AG04449 (cell line): ENCODE measurements at regions not wholly inside any gene's neighbourhood (a gene's known extent, or its start where the extent isn't known, plus 50 kb on each side); places are given as distances from the start of the nearest gene placed in this dataset.

Experiments used
- CTCF ChIA-PET: fragments of 350-600 bp; formaldehyde crosslinking; extraction: SDS; loops from one replicate; lab custom pipeline; 2021; ENCODE audit warnings: antibody characterized with exemption; lab: Yijun Ruan, JAX
- POLR2A ChIA-PET: fragments of 400-600, 350-600 bp; formaldehyde crosslinking; extraction: SDS; loops from one replicate; lab custom pipeline; 2020; ENCODE audit warnings: antibody characterized with exemption, inconsistent platforms; lab: Yijun Ruan, JAX
- DNase-seq: peaks from one replicate; pipeline ENCODE4 v3.0.0-alpha.2; 2010; ENCODE audit warnings: low read depth, low spot score
- H3K4me3 ChIP-seq: 2 replicates; pipeline ENCODE4 v1.5.1; 2011; ENCODE audit warnings: low read depth, mild to moderate bottlenecking, control low read depth, low read length
- TF ChIP-seq, protein P1 (sequence below): IDR thresholded peaks from one replicate; pipeline ENCODE4 v1.5.1; 2011; ENCODE audit warnings: mild to moderate bottlenecking, moderate library complexity, low read length, control low read depth, inconsistent platforms; ENCODE audit not compliant: insufficient read depth; ENCODE audit errors: missing control alignments

DNA sequence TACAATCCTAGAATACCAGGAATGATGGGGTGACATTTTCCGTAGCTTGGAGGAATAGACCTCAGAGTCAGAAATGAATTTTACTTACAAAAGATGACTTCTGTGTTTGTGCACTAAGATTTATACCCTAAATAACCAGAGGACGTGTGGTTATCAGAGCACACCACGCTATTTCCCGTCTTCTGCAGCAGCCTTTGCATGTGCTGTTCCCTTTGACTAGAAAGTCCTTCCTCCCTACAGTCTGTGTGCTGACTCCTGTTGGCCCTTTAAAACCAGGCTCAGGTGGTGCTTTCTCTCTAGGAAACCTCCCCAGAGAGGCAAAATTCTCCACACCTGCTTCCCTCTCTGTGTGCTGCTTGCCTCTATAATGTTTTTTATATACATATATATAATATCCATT is 73.3 kb upstream of the SMNDC1 start:
- no peak for DNase-seq
- TF ChIP-seq, protein P1, sequence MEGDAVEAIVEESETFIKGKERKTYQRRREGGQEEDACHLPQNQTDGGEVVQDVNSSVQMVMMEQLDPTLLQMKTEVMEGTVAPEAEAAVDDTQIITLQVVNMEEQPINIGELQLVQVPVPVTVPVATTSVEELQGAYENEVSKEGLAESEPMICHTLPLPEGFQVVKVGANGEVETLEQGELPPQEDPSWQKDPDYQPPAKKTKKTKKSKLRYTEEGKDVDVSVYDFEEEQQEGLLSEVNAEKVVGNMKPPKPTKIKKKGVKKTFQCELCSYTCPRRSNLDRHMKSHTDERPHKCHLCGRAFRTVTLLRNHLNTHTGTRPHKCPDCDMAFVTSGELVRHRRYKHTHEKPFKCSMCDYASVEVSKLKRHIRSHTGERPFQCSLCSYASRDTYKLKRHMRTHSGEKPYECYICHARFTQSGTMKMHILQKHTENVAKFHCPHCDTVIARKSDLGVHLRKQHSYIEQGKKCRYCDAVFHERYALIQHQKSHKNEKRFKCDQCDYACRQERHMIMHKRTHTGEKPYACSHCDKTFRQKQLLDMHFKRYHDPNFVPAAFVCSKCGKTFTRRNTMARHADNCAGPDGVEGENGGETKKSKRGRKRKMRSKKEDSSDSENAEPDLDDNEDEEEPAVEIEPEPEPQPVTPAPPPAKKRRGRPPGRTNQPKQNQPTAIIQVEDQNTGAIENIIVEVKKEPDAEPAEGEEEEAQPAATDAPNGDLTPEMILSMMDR = no peak
- POLR2A ChIA-PET = no interaction called here
- CTCF ChIA-PET = no interaction called here
- H3K4me3 ChIP-seq = no peak overlapping the region

DNA sequence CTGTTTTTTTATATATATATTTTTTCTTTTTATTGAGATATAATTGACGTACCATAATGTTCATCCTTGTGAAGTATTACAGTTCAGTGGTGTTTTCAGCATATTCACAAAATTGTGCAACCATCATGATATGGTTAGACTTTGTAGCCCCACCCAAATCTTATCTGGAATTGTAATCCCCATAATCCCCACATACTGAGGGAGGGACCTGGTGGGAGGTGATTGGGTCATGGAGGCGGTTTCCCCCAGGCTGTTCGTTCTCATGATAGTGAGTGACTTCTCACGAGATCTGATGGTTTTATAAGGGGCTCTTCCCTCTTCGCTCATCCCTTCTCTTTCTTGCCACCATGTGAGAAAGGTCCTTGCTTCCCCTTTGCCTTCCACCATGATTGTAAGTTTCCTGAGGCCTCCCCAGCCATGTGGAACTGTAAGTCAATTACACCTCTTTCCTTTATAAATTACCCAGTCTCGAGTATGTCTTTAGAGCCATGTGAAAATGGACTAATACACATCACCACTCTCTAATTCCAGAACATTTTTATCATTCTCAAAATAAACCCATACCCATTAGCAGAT is 73.9 kb upstream of the SMNDC1 start:
- POLR2A ChIA-PET = interaction anchor here (0.7 kb wide), 1 partner anchor 20 kb away, joined by 3 read pairs; no protein-coding TSS in a partner anchor
- no peak for DNase-seq
- CTCF ChIA-PET = no interaction called here
- H3K4me3 ChIP-seq = no peak overlapping the region
- TF ChIP-seq, protein P1 = no peak

DNA sequence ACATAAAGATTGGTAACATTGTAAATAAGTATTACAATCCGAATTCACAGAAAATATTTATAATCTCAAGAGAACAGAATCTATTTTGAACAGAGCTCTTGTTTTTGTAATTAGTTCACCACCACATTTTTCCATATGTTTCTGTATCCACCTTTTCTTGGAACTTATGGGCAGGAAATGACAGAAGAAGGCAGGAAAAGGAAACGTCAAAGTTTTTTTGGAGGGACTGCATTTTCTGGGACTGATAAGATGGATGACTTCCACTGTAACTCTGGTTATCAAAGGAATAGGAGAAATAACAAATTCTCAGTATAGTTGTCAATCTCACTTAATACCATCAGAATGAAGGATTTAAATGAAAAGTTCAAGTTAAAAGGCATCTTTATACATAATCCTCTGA is 75.1 kb upstream of the SMNDC1 start:
- CTCF ChIA-PET = interaction anchor here (0.9 to 1.7 kb wide), 3 partner anchors 13 to 33 kb away, joined by 3 to 4 read pairs (median 3); no protein-coding TSS in a partner anchor
- TF ChIP-seq, protein P1 = no peak
- no peak overlapping the region for H3K4me3 ChIP-seq
- POLR2A ChIA-PET = no interaction called here
- no peak for DNase-seq

DNA sequence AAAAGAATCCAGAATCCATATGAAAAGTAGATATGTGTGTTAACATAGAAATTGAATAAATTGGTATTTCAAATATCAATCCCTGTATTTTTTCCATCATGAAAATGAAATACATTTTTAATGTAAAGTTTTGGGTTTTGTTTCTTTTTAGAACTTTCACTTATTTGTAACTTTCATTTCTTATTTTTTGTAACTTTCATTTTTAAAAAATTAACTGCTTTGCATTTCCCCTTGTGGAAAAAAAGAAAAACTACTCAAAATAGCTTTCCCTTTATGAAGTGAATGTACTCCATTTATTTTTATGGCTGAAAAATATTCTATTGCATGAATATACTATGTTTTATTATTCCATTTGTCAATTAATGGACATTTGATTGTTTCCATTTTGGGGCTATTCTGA is 75.6 kb upstream of the SMNDC1 start:
- no peak overlapping the region for H3K4me3 ChIP-seq
- TF ChIP-seq, protein P1 = no peak
- CTCF ChIA-PET = interaction anchor here (1.1 to 1.7 kb wide), 2 partner anchors 27 to 34 kb away, joined by 3 to 4 read pairs; no protein-coding TSS in a partner anchor
- POLR2A ChIA-PET = no interaction called here
- no peak for DNase-seq

DNA sequence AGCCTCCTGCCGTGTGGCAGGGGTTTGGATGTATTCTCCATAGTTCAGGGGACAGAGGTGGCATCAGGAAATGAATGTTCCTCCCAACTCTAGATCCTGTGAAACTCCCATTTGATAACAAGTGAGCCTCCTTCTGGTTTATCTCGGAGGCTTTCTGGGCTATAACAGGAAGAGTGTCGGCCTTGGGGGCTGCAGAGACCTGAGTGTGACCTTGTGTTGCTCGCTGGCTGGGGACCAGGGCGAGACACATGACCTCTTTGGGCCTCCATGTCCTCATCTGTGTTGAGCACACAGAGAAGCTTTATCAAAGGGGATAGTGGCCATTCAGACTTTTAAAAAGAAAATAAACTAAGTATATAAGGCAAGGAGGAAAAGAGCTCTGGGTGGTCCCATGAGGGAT is 78.0 kb upstream of the SMNDC1 start:
- POLR2A ChIA-PET = no interaction called here
- H3K4me3 ChIP-seq = no peak overlapping the region
- no peak for DNase-seq
- CTCF ChIA-PET = interaction anchor here (1.1 to 1.8 kb wide), 2 partner anchors 11 to 14 kb away, joined by 3 to 5 read pairs; no protein-coding TSS in a partner anchor
- TF ChIP-seq, protein P1 = no peak

DNA sequence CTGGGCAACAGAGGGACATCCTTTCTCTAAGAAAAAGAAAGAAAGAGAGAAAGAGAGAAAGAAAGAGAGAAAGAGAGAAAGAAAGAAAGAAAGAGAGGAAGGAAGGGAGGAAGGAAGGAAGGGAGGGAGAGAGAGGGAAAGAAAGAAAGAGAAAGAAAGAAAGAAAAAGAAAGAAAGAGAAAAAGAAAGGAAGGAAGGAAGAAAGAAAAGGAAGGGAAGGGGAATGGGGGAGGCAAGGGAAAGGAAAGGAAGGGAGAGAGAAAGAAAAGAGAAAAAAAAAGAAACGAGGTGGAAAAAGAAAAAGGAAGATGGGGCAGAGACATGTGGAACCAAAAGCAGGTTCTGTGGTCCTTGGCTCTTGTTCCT is 82.9 kb upstream of the SMNDC1 start:
- no peak overlapping the region for H3K4me3 ChIP-seq
- POLR2A ChIA-PET = no interaction called here
- DNase-seq = no peak
- TF ChIP-seq, protein P1 = no peak
- CTCF ChIA-PET = no interaction called here
